GM03348 (cell line): ENCODE measurements at regions not wholly inside any gene's neighbourhood (a gene's known extent, or its start where the extent isn't known, plus 50 kb on each side); places are given as distances from the start of the nearest gene placed in this dataset.
"Not testable (repeated sequence)": the region's sequence is repeated elsewhere in the genome, so short reads cannot be mapped to it uniquely, and the experiment has no call there.

Source experiments
- DNase-seq: peaks from one replicate; pipeline ENCODE4 v3.0.0; 2012; ENCODE audit warnings: low spot score

DNA sequence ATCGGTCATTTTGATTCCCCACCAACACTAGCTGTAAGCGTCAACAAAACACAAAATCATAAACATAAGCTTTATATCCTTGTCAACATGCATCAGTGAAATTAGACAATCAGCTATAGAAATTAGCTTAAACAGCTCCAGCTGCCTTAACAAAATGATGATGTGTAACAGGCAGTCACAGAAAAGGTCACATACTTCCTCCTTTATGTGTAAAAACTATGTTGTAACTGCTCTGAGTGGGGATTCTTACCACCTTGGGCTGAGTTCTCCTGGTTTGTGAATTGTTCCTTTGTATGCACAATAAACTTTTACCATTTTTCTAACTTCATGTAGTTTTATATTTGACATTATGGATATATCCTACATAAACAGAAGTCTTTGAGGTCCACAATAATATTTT lies 73.9 kb upstream of the MAP9 start:
- DNase-seq = no peak

DNA sequence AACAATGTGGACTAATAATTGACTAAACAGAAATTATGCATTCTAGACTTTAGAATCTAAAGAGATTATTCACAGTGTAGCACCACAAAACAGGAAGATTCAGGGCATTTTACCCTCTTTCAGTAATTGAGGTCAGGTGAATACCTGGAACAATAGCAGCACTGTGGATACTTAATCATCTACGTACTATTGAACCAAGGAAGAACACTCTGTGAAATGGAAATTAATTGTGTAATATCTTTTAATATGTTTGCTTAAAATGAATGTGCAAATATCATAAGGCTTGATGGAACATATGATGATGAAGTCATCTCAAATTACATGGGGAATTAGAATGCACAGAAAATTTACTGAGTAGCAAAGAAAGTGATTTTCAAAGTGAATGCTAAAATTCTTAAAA lies 68.5 kb upstream of the MAP9 start:
- no peak for DNase-seq

DNA sequence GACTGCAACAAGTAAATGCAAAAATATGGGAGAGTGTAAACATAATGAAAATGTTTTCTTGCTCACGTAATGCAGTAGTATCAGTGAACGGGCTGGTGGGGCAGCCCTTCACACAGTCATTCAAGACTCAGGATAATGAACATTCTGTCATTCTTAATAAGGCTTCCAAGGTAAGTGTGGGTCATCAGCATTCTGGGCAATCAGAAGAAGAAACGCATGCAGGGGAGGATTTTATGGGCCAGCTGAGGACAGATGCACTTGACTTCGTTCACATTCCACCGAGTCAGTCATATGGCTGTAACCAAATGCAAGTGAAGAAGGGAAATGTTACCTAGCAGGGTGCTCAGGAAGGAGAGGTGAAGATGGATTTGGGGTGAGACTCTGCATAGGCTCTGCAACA lies 68.0 kb upstream of the MAP9 start:
- DNase-seq = no peak

DNA sequence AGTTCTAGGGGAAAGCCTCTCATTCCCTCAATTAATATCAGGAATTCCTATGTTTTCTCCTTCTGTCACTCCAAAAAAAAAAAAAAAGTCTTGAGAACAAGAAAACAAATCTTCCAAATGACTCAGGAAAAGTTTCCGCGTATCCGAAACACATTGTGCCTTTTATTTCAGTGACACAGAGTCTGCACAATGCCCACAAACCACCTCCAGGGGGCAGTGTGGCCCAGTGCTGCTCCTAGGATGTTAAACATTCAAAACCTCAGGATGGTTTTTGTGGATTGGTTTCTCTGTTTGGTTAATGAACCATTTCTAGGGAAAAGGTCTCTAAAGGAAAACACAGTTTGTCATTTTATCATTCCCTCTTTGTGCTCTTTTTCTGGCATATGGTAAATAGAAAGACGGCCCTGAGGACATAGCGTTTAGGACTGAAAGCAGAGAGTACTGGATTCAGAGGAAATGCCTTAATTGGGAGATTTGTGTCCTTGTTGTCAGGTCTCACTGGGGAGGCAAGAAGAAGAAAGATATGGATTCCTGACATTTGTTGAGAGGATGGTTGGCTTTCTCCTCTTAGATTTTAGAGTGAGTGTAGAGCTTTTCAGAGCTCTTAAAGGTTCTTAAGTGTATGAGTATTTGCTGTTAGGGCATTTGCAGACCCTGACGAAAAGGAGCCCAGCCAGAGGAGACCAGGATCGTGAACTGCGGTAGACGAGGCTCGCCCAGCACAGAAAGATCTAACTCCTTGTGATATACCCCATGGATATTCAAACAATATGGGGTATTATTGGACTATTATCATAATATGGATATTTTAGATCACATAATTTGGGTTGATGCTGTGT lies 65.7 kb upstream of the MAP9 start:
- peak; percentile 81 for DNase-seq

DNA sequence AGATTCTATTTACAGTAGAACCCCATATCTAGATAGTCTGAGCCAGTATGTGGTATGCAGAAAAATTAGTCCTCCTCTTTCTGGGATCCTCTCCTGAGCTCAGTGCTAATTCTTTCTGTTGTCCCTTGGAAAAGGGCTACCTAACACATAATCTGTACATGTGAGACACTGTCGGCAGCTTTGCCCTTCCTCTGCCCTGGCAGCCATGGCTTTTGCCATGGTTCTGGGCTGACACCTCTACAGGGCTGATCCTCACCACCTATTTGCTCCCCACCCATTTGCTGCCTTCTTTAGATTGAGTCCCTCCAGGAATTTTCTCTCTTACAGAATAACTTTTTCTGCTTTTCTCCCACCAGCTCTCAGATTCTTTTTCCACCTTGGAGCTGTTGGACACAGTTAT lies 64.7 kb upstream of the MAP9 start:
- no peak for DNase-seq

DNA sequence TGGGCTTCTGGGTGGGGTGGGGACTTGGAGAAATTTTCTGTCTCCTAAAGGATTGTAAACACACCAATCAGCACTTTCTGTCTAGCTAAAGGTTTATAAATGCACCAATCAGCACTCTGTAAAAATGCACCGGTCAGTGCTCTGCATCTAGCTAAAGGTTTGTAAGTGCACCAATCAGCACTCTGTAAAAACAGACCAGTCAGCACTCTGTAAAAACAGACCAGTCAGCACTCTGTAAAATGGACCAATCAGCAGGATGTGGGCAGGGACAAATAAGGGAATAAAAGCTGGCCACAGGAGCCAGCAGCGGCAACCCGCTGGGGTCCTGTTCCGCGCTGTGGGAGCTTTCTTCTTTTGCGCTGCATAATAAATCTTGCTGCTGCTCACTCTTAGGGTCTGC lies 63.0 kb upstream of the MAP9 start:
- not testable (repeated sequence) for DNase-seq

DNA sequence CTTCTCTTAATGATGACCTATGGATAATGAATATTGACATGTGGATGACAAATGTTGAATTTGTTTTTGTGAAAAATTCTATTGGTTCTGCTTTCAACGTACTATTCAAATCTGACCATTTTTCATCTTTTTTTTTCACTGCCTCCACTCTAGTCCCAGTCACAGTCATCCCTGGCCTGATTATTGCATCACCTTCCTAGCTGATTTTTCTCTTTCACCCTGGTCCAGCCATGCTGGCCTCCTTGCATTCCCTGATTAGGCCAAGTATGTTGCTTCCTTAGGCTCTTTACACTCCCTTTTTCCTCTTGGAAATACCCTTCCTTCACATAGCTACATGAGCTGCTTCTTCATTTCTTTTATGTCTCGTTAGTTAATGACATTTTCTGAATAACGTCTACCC lies 58.1 kb upstream of the MAP9 start:
- DNase-seq = no peak

DNA sequence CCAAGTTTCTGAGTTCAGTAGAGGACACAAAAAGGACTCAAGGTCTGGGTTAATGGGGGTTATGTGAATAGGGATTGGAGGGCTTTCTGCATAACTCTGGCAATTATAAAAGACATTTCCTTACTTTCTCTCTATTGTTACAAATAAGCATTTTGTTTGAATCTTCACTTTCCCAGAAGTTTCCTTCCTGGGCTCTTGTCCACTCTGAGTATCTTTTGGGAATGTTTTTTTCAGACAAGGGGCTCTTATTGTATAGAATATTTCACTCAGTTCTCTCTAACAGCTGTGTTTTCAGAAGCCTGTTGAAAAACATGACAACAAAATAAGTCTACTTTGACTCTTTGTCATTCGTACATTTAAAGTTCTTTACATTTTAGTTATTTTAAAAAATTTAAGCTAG lies 57.6 kb upstream of the MAP9 start:
- DNase-seq = no peak

DNA sequence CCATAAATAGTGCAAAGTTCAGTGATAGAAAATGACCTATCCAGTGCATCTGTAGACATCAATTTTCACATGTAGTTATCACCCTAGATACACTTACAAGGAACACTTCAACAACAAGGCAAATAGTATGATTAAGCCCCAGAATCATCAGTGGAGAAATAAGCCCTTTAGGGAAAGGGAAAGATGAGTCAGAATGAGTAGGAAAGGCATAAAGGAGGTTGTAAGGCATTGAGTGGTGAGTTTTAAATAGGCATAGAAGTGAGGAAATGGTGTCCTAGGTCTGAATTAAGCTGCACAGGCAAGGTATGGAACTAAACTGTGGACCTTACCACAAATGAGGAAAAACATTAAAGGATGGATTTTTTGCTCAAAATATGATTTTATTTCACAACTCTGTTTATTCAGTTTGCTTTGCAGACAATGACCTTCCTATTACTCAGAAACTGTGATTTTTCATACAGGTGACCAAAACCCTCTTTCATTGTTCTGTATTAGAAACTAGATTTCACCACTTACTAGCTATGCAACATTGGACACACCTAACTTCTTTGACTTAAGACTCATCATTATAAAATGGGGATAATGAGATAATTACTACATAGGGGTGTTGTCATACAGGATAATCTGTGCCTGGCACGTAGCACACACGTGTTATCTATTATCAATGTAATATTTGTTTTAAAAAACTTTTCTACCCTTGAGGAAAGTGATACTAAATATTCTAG lies 57.0 kb upstream of the MAP9 start:
- DNase-seq = peak; percentile 15

DNA sequence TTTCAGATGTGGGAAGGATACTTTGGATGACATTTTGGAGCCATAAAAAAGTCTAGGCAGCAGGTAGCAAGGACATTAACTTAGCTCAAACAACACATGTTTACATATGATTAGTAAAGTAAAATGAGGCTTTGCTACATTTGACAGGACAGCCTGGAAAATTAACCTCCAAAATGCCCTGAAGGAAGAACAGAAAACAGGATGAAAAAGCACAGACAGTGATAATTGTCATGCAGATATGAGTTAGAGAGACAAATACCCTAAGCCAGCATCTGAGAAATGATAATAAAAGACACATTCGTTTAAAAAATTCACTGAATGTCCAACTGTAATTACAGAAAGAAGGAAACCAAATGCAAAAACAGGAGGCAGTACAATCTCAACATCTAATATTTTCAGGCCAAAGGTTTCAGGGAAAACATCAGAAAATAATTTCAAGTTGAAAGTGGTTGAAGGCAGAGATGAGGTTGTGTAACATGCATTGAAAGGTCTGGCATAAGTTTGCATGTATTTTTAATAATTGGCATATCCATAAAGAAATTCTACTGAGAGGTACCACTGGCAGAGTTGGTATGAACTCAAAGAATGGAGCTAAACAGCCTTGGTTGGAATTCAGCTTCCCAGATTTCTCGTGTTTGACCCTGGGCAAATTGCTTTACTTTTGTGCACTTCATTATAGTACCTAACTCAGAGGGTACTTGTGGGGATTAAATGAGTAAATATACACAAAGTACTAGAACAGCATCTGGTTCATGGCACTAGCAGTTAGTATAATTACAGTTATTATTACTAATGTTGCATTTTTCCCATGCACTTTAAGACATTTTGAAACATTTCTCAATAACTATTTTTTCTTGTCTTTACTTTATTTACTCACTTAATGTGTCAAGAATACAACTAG lies 54.4 kb upstream of the MAP9 start:
- DNase-seq = no peak

DNA sequence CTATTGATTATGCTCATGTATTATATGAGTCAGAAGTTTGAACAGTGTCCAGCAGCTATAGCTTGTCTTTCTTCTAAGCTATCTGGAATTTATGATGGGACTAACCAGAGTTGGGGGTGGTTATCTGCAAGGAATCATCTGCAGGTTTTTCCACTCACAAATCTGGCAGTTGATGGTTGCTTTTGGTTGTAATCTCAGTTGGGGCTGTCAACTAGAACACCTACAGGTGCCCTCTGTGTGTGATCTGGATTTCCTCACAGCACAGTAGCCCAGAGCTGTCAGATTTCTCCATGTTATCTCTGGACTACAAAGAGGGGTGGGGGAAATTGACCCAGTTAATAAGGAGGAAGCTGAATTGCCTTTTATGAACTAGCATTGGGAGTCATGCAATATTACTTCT lies 51.4 kb upstream of the MAP9 start:
- no peak for DNase-seq

DNA sequence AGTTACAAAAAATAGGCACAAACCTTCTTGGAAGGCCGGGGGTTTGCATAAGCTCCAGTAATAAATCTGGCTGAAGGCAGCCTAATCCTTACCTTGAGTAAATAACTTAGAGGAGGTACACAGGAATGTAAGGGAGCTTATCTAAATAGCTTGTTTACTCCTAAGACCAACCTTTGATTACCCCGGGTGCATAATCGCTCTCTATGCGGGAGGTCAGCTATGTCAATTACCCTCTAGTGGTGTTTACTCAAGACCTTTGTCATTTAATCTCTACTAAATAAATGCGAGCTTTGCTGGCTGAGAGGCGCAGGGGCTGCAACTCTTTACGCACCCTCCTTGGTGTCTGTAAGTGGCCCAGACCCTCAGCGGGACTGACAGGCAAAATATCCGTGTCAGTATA lies 50.2 kb upstream of the MAP9 start:
- no peak for DNase-seq
